Loucy (cell line): ENCODE measurements at regions not wholly inside any gene's neighbourhood (a gene's known extent, or its start where the extent isn't known, plus 50 kb on each side); places are given as distances from the start of the nearest gene placed in this dataset.

Experiments
- EZH2phosphoT487 ChIP-seq: fragments of 200-600 bp; IDR thresholded peaks from 2 replicates; pipeline ENCODE4 v1.6.1; 2018; ENCODE audit warnings: antibody characterized with exemption, mild to moderate bottlenecking, moderate library complexity, borderline replicate concordance
- TF ChIP-seq, protein P1 (sequence below): fragments of 200-600 bp; sonication (generic); conservative IDR thresholded peaks from 2 replicates; pipeline ENCODE4 v1.5.1; 2014; ENCODE audit warnings: mild to moderate bottlenecking, antibody characterized with exemption, low read length

DNA sequence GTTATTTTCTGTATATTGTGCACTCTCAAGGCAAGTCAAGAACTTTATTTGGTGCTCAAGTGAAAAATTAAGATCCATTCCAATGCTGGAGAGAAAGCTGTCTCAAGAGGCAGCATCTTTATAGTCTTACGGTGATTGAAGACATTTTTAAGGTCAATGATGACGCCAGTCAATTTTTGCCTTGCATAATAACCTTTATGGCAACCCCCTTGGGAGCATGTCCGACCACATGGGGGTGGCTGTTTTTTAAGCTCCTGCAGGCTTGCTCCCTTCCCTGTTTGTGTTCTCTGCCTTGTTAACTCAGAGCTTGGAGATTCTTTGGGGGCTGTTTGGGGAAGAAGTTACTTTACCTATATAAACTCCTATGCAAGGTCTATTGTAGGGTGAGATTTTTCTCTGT, 109.6 kb upstream of the FERMT1 start:
- TF ChIP-seq, protein P1, sequence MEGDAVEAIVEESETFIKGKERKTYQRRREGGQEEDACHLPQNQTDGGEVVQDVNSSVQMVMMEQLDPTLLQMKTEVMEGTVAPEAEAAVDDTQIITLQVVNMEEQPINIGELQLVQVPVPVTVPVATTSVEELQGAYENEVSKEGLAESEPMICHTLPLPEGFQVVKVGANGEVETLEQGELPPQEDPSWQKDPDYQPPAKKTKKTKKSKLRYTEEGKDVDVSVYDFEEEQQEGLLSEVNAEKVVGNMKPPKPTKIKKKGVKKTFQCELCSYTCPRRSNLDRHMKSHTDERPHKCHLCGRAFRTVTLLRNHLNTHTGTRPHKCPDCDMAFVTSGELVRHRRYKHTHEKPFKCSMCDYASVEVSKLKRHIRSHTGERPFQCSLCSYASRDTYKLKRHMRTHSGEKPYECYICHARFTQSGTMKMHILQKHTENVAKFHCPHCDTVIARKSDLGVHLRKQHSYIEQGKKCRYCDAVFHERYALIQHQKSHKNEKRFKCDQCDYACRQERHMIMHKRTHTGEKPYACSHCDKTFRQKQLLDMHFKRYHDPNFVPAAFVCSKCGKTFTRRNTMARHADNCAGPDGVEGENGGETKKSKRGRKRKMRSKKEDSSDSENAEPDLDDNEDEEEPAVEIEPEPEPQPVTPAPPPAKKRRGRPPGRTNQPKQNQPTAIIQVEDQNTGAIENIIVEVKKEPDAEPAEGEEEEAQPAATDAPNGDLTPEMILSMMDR: no peak
- no peak for TF ChIP-seq EZH2phosphoT487
